ENCODE measurements at regions not wholly inside any gene's neighbourhood (a gene's known extent, or its start where the extent isn't known, plus 50 kb on each side); places are given as distances from the start of the nearest gene placed in this dataset.
"Not testable (repeated sequence)": the region's sequence is repeated elsewhere in the genome, so short reads cannot be mapped to it uniquely, and the experiment has no call there.

DNA sequence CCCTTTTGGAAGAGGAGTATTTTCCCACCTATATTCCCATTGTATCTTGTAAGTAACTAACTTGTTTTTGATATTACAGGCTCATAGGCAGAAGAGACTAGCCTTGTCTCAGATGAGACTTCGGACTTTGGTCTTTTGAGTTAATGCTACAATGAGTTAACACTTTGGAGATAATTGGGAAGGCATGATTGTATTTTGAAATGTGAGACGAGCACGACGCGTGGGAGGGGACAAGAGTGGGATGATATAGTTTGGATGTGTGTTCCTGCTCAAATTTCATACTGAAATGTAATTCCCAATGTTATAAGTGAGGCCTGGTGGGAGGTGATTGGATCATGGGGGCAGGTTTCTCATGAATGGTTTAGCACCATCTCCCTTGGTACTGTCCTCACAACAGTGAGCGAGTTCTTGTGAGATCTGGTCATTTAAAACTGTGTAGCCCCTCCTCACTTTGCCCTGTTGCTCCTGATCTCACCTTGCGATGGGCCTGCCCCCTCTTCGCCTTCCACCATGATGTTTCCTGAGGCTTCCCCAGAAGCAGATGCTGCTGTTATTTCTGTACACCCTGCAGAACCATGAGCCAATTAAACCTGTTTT lies 721.5 kb upstream of the CTNND2 start:
- DNase-seq = no peak

DNA sequence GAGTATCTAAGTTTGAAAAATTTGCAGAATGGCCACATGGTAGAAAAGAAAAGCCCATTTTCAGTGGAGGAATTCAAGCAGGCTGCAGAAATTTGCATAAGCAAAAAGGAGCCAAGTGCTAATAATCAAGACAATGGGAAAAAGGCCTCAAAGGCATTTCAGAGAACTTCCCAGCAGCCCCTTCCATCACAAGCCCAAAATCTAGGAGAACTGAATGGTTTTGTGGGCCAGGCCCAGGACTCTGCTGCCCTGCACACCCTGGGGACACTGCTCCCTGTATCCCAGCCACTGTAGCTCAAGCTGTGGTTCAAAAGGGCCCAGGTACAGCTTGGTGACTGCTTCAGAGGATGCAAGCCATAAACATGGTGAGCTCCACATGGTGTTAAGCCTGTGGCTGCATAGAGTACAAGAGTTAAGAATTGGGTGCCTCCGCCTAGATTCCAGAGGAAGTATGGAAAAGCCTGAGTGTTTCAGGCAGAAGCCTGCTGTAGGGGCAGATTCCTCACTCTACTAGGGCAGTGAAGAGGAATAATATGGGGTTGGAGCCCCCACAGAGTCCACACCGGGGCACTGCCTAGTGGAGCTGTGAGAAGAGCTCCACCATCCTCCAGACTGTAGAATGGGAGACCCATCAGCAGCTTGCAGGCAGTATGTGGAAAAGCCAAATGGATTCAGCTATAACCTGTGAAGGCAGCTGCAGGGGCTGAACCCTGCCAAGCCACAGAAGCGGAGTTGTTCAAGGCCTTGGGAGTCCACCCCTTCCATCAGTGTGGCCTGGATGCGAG lies 720.7 kb upstream of the CTNND2 start:
- no peak for DNase-seq

DNA sequence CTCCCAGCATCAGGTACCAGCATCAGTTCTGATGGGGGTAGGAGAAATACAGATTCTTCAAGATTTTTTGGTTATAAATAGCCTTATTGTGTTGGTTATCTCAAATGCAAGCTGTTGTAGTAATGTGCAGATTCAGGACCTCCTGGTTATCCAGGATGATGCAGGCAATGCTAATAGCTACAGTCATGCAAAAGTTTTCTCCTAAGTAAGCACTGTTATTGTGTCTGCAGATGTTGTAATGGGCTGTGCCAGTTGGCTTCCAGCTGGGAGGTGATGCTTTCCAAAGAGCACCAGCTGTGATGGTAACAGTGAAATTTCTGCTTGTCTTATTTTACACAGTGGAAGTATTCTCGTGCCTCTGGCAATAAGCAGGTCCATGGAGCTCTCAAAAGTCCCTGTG lies 719.2 kb upstream of the CTNND2 start:
- no peak for DNase-seq

DNA sequence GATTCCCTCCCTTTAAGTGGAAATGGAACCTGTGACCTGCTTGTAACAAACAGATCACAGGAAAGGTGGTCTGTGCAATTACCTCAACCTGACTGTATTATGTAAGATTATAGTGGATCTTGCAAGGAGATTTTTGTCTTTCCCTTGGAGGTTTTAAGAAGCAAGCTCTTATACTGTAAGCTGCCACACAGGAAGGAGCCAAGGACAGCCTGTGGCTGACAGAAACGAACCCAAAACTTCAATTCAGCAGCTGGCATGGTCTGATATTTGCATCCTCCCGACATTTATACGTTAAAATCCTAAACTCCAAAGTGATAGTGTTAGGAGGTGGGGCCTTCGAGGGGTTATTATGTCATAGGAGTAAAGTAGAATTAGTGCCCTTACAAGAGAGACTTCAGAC lies 711.8 kb upstream of the CTNND2 start:
- DNase-seq = no peak

DNA sequence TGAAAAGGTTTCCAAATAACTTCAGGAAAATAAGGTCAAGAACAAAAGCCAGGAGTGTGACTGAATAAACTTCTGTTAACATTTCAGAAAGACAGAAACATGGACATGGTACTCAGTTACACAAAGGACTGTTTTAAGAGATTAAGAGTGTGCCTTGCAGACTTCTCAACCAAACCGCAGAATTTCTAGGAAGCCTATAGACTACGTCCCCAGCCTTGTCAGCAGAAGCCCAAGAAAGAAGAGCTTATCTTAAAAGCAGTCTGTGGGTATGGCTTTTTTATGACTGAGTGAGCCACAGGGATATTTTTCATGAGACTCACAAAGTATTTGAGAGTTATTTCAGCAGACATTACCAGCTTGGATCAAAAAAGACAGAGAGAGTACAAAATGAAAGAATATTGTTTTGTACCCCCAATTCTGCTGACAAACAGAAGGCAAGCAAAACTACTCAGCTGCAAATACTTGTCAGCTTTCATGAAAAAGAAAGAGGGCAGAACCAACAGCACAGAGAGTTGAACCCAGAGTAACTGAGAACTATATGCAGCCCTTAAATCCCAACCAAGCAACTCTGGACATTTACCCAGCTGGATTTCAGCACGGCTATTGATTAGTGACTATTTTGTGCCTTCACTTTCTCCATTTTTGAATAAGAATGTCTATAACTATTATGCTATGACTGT lies 711.0 kb upstream of the CTNND2 start:
- DNase-seq = no peak

DNA sequence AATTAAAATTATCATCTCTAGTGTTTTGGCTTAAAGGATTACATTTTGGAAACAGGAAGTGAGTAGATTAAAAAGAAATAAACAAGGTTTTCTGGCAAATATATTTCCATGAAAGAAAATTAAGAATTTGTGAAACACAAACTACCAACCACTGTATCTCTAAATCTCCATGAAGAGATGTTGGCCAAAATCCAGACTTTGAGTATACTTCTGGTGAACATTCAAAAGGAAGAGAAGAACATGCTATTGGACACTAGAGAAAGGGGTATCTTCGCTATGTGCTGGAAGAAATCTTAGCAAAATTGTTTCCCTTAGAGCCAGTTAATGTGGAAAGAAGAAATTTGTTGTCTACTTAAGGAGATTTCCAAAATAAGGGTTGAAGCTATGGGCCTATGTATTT lies 710.4 kb upstream of the CTNND2 start:
- DNase-seq = no peak

DNA sequence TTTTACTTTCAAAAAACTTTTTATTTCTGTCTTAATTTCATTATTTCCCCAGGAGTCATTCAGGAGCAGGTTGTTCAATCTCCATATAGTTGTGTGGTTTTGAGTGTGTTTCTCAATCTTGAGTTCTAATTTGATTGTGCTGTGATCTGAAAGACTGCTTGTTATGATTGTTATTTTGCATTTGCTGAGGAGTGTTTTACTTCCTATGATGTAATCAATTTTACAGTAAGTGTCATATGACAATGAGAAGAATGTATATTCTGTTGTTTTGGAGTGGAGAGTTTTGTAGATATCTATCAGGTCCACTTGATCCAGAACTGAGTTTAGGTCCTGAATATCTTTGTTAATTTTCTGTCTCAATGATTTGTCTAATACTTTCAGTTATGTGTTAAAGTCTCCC lies 706.9 kb upstream of the CTNND2 start:
- DNase-seq = no peak

DNA sequence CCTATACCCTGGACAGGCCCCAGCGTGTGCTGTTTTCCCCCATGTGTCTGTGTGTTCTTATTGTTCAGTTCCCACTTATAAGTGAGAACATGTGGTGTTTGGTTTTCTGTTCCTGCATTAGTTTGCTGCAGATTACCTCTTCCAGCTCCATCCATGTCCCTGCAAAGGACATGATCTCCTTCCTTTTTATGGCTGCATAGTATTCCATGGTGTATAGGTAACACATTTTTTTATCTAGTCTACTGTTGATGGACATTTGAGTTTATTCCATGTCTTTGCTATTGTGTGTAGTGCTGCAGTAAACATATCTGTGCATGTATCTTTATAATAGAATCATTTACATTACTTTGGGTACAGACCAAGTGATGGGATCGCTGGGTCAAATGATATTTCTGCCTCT lies 703.6 kb upstream of the CTNND2 start:
- DNase-seq = not testable (repeated sequence)

DNA sequence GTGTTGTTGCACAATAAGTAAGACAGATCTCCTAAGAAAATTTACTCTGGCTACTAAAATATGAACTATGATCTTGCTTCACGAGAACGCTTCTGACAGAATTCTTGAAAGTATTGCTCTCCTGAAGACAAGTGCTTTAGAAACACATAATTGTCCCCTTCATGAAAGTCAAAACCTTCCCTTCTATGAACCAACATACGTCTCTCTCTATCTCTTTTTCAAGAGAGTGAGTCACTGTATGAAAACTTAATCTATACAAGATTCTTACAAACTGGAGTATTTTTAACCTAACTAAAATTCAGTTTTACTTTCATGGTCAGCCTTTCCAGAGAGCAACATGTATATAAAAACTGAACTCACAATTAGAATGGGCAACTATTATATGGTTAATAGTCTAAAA lies 688.0 kb upstream of the CTNND2 start:
- no peak for DNase-seq

DNA sequence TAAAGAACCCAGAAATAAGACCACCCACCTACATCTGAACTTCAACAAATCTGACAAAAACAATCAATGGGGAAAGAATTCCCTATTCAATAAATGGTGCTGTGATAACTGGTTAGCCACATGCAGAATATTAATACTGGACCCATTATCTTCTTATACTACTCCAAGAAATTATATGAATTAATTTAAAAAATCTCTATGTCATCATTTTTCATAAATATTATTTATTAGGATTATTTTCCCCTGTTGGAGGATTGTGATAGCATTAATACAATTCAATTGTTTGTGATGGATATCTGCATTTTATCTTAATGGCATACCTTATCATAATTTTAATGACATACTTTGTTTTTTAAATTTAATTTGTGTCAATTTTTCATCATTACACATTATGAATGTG lies 682.2 kb upstream of the CTNND2 start:
- DNase-seq = no peak

DNA sequence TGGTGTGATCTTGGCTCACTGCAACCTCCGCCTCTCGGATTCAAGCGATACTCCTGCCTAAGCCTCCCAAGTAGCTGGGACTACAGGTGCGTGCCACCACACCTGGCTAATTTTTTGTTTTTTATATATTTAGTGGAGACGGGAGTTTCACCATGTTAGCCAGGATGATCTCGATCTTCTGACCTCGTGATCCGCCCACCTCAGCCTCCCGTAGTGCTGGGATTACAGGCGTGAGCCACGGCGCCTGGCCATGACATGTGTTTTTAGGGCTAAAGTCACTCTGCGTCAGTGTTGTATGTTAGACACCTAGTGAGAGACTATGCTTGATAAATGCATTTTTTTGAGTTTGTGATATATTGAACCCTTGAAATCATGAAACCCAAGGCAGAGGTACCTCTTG lies 674.6 kb upstream of the CTNND2 start:
- DNase-seq = not testable (repeated sequence)

DNA sequence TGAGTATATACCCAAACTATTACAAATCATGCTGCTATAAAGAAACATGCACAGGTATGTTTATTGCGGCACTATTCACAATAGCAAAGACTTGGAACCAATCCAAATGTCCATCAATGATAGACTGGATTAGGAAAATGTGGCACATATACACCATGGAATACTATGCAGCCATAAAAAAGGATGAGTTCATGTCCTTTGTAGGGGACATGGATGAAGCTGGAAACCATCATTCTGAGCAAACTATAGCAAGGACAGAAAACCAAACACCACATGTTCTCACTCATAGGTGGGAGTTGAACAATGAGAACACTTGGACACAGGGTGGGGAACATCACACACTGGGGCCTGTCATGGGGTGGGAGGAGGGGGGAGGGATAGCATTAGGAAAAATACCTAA lies 672.7 kb upstream of the CTNND2 start:
- DNase-seq = not testable (repeated sequence)

DNA sequence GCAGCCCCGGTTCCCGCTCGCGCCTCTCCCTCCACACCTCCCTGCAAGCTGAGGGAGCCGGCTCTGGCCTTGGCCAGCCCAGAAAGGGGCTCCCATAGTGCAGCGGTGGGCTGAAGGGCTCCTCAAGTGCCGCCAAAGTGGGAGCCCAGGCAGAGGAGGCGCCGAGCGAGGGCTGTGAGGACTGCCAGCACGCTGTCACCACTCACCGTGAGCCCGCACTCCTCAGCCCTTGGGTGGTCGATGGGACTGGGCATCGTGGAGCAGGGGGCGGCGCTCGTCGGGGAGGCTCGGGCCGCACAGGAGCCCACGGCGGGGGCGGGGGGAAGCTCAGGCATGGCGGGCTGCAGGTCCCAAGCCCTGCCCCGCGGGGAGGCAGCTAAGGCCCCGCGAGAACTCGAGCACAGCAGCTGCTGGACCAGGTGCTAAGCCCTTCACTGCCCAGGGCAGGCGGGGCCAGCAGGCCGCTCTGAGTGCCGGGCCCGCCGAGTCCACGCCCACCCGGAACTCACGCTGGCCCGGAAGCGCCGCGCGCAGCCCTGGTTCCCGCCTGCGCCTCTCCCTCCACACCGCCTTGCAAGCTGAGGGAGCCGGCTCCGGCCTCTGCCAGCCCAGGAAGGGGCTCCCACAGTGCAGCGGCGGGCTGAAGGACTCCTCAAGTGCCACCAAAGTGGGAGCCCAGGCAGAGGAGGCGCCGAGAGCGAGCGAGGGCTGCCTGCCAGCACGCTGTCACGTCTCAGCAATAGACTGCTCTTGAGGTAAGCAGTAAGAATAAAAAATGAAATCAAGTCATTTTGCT lies 670.2 kb upstream of the CTNND2 start:
- DNase-seq = not testable (repeated sequence)

DNA sequence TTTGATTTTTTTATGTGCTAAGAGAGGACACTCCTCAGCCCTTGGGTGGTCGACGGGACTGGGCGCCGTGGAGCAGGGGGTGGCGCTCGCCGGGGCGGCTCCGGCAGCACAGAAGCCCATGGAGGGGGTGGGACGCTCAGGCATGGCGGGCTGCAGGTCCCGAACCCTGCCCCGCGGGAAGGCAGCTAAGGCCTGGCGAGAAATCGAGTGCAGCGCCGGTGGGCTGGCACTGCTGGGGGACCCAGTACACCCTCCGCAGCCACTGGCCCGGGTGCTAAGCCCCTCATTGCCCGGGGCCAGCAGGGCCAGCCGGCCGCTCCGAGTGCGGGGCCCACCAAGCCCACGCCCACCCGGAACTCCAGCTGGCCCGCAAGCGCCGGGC lies 669.7 kb upstream of the CTNND2 start:
- DNase-seq = not testable (repeated sequence)

DNA sequence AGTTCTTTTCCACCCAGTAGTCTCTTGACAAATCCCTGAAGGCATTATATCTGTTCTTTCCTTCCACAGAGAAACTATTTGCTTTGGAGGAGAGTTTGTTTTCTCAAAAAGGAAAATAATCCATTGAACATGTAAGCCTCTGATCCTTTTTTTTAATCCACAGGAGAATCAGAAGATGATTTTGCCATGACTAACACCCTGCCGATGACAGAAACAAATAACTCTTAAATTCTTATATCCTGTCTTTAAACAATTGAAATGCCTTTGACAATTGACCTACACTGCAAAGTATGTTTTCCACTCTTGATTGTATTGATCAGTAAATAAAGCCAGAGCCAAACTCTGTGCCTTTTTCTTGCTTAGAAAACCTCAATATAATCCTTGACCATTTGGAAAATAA lies 666.4 kb upstream of the CTNND2 start:
- no peak for DNase-seq

DNA sequence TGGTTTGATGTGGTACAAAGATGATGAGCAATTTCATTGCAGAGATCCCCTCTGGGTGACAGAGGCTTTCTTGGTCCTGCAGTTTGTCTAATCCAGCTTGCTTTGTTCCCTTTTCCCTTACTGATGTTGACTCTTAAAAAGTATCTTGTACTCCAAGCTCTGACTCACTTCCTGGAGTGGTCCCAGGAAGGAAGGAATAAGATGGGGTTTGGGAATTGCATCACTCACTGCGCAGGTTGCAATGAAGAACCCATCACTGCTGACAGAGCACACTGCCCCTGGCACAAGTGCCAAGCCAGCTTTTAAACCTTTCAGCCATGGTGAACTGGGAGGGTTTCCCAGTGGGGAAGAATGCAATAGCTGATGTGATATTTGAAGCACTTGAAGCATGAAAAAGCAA lies 662.2 kb upstream of the CTNND2 start:
- no peak for DNase-seq

DNA sequence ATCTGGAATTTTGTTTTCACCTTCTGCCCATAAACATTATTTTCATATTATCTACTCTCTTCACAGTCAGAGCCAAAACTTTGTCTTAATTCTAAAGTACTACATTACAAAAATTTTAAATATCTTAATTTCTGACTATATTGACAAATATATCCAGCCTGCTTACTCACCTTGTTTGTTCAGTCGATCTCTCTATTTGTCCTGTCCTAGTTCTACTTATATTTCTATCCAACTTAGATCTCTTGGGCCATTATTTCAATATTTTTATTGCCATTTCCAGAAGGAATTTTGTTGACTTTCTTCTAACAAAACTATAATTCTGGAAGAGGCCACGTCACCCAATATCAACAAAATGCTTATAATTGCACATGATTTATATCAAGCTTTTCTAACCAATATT lies 652.8 kb upstream of the CTNND2 start:
- DNase-seq = no peak

DNA sequence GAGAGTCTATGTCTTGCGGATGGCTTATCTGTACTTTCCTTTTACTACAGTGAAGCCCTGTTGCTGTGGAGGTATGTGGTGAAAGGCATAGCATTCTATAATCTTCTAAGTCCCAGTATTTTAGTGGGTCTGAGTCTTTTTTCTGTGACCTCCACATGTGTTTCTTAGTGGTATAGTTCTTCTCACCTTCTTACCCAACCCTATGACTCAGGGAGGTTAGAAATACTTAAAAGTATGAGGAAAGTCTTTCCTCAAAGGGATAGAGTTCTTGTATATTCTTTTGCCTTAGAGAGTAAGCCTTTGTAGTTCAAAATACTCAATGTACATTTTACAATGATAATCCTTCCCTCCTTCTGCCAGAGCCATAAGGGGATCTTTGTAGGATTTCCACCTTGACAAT lies 621.9 kb upstream of the CTNND2 start:
- no peak for DNase-seq

DNA sequence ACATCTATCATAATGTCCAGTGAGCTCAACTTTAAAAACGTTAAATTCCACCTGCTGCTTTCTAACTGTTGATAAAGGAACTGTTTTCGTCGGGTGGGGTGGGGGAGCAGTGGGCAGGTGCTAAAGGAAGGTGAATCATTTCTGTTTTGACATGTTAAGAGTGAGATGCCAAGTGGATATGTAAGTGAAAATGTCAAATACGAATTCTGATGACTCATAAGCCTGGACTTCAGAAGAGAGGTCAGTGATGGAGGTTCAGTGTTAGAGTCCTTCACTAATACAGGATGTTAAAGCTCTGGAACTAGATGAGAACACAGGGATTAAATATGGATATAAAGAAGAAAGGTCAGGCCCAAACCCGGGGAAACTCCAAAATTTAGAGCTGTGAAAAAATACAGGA lies 617.9 kb upstream of the CTNND2 start:
- no peak for DNase-seq

DNA sequence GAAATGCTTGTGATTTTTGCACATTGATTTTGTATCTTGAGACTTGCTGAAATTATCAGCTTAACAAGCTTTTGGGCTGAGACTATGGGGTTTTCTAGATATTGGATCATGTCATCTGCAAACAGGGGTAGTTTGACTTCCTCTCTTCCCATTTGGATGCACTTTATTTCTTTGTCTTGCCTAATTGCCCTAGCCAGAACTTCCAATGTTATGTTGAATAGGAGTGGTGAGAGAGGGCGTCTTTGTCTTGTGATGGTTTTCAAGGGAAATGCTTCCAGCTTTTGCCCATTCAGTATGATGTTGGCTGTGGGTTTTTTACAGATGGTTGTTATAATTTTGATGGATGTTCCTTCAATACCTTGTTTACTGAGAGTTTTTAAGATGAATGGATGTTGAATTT lies 600.7 kb upstream of the CTNND2 start:
- DNase-seq = not testable (repeated sequence)

DNA sequence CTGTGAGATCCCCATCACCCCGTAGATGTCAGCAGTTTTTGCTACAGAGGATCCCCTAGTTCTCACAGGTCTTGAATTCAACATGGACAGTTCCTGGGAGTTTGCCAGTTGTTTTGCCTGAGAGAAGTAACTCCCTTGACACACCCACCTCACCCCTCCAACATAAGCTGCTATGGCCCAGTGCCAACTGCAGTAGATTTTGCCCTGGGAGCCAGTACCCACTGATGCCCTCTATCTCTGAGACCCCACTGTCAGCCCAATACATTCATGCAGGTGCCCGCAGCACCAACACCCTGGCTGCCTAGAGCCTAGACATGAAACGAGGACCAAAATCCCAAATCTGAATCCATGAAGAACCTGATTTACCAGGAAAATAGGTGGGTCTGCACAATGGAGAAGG lies 583.9 kb upstream of the CTNND2 start:
- DNase-seq = no peak

DNA sequence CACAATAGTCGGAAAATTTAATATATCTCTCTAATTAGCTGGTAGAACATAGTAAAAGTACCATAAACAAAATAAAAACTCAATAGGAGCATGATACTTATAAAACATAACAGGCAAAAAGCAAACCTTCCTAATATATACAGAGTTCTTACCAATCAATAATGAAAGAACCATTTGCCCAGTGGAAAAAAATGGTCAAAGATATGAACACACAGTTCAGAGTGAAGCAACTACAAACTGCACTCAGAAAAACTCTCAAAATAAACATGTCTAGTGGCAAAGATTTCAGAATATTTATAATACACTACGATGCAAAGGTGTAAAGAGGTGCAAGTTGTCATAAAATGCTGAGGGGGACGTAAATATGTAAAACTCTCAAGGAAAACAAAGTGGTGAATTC lies 576.2 kb upstream of the CTNND2 start:
- no peak for DNase-seq

DNA sequence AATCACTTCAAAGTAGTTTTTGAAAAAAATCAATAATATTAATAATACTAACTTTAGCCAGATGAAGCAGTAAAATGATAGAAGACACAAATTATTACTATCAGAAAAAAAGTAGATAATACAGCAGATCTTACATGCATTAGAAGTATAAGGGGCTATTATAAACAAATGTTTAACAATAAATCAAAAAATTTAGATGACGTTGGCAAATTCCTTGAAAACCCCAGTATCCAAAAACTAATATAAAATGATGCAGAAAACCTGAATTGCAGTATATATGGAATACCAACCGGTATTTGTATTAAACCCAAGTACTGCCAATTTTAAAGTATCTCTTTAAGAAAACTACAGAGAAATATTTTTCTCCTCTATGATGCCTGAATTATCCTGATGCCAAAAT lies 573.3 kb upstream of the CTNND2 start:
- no peak for DNase-seq

DNA sequence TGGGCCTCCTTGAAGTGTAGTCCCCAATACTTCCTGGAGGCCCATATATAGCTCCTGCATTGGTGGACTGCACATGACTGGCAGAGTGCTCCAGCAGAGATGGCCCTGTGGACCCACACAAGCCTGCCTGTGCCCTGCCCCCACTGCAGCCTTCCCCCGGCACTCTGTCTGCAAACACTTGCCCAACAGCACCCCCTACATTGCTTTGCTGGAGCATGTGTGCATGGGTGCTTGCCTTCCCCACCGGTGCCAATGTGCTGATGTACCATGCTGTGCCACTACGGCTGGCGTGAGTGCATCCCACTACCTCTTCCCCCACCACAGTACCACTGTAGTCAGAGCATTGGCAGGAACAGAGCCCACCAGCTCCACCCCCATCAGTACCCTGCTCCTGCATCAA lies 563.6 kb upstream of the CTNND2 start:
- DNase-seq = no peak

All from NCI-H2171 (cell line).